Heart right ventricle (tissue), 16 donors: ENCODE measurements at regions not wholly inside any gene's neighbourhood (a gene's known extent, or its start where the extent isn't known, plus 50 kb on each side); places are given as distances from the start of the nearest gene placed in this dataset.

Experiments
- ATAC-seq, 8 donors: fragments of 200-7000 bp; cut with Tn5 transposase; one replicate each; pipeline ENCODE4 v1.9.1; 2020; ENCODE audit warnings: mild to moderate bottlenecking in 8 of 8, moderate library complexity in 8 of 8, moderate number of reproducible peaks in 1 of 8
- DNase-seq, 2 donors: peaks; one replicate each; pipeline ENCODE4 v3.0.0-alpha.2; 2020
- H3K27ac ChIP-seq, 10 donors: fragments of 200-600 bp; sonication (generic) in 2 of 10; one replicate each; pipeline versions ENCODE4 v1.5.0 to v1.8.0; 2020 to 2022; ENCODE audit warnings: mild to moderate bottlenecking in 3 of 10
- H3K27me3 ChIP-seq, 7 donors: fragments of 200-600 bp; one replicate each; pipeline ENCODE4 v1.8.0; 2021 to 2022; ENCODE audit warnings: mild to moderate bottlenecking in 2 of 7
- H3K36me3 ChIP-seq, 9 donors: fragments of 200-600 bp; sonication (generic) in 1 of 9; one replicate each; pipeline versions ENCODE4 v1.5.0 to v1.8.0; 2020 to 2022; ENCODE audit warnings: mild to moderate bottlenecking in 2 of 9
- H3K4me1 ChIP-seq, 9 donors: fragments of 200-600 bp; sonication (generic) in 1 of 9; one replicate each; pipeline versions ENCODE4 v1.5.0 to v1.8.0; 2020 to 2022; ENCODE audit warnings: mild to moderate bottlenecking in 4 of 9
- H3K4me3 ChIP-seq, 10 donors: fragments of 200-600 bp; sonication (generic) in 2 of 10; one replicate each; pipeline versions ENCODE4 v1.5.0 to v1.8.0; 2020 to 2022; ENCODE audit warnings: mild to moderate bottlenecking in 7 of 10, moderate library complexity in 2 of 10
- H3K9me3 ChIP-seq, 11 donors: fragments of 200-600 bp in 10 of 11; sonication (generic) in 2 of 11; one replicate each; pipeline versions ENCODE4 v1.5.0 to v1.8.0; 2013 to 2022; ENCODE audit warnings: mild to moderate bottlenecking in 2 of 11, control low read depth in 1 of 11, moderate library complexity in 1 of 11
- CTCF ChIP-seq, 9 donors: fragments of 200-600 bp; sonication (generic) in 2 of 9; IDR thresholded peaks; one replicate each; pipeline versions ENCODE4 v1.5.0 to v1.8.0; 2021 to 2022; ENCODE audit warnings: antibody characterized with exemption in 9 of 9, mild to moderate bottlenecking in 5 of 9, moderate library complexity in 1 of 9
- WGBS, 2 donors: extraction: QIAGEN DNeasy Blood & Tissue Kit; methylation state at CpG; one replicate each; pipeline ENCODE4 v1.1.7; 2013; ENCODE audit warnings: inconsistent platforms in 1 of 2; 5-methylcytosine and 5-hydroxymethylcytosine counted together
- intact Hi-C, 10 donors: fragments of 100-400 bp; cut with DNase I; formaldehyde crosslinking; loops; one replicate each; pipeline versions ENCODE4 v1.11.1 to v1.14.2; 2022
- donor health status: Arrhythmogenic right ventricular cardiomyopathy.
- donor health status: ischemic (EF 13 %, LVEDD 7.1; RV severe dilation, severe dysfunction).
- donor health status: healthy with polysubstance abuse.
- donor health status: DM: no; HTN: yes; CAD: no.
- donor health status: DM: no; HTN: no; CAD: no.
- donor health status: ischemic (EF 25% LVEDD 6.9; RV normal size, moderate dysfunction).
- donor health status: ischemic (EF 25% LVEDD 5.7; RV mildly dilated, moderate dysfunction).
- donor health status: healthy.
- donor health status: DM: yes; HTN: yes; CAD: no.
- donor health status: Ischemic cardiomyopathy.
- donor health status: ischemic (EF 35%, LVEDD 5.7; RV mildly dilated, moderate dysfunction).
- donor health status: nonischemic (EF 11% LVEDD 7.7; RV severe dilation, severe dysfunction).
- donor health status: DM: yes; HTN: yes; CAD: no.
- donor health status: PGD.
- donor health status: ischemic (EF 29% LVEDD 5.4; RV normal size, mild dysfunction).
- donor health status: nonischemic (EF 23%, LVEDD 6.1; RV moderate dilation, normal function).

GRCh38 chr16:79765901-79766394, 165.4 kb upstream of the MAF start:
- Histone ChIP-seq H3K36me3 (no peaks in the 10 kb centered on the region), H3K9me3 (no peaks in the 10 kb centered on the region), H3K4me1 (peaks cover 0 to 33% (median 22%) of the 10 kb centered on the region in 9 donors), H3K27ac (no peak overlapping the region), H3K4me3 (no peak overlapping the region), H3K27me3 (no peaks in the 10 kb centered on the region)
- 88 to 96% methylated on average over 2 of the region's 2 CpGs for WGBS, 2 donors
- intact Hi-C loops: loop anchor here in 1 of 10 donors (5.0 kb wide), 1 partner anchor 316 kb away; no protein-coding TSS in a partner anchor
- no peak for DNase-seq
- TF ChIP-seq CTCF (IDR thresholded peaks at IDR 0.05): no peak
- ATAC-seq: no peak

DNA sequence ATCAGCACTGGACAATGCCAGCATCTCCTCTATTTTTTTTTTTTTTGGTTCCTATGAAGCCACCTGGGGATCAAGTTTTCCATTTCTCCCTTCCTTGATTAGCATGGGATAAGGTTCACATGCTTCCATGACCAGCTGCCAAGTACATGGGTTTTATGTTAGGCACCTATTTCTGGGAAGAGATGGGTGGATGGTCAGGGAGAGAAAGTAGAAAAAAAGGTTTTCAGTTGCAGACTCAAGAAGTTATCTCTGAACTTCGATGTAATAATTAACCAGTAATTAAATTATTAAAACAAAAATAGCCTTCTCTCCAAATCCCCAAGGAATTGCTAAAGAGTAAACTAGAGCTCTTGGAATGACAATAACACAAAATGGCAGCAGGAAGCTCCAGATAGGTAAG, 164.9 kb upstream of the MAF start:
- H3K27ac ChIP-seq: no peak overlapping the region
- ATAC-seq: no peak
- intact Hi-C loops: loop anchor here in 1 of 10 donors (5.0 kb wide), 1 partner anchor 317 kb away; no protein-coding TSS in a partner anchor
- no peak overlapping the region for H3K4me3 ChIP-seq
- no peaks in the 10 kb centered on the region for H3K9me3 ChIP-seq
- peaks cover 0 to 32% (median 22%) of the 10 kb centered on the region in 9 donors for H3K4me1 ChIP-seq
- no peaks in the 10 kb centered on the region for H3K27me3 ChIP-seq
- no peak for DNase-seq
- H3K36me3 ChIP-seq: no peaks in the 10 kb centered on the region
- TF ChIP-seq CTCF (IDR thresholded peaks at IDR 0.05): no peak
- 63% methylated on average over 1 of the region's 1 CpG for whole genome bisulfite sequencing, 2 donors

DNA sequence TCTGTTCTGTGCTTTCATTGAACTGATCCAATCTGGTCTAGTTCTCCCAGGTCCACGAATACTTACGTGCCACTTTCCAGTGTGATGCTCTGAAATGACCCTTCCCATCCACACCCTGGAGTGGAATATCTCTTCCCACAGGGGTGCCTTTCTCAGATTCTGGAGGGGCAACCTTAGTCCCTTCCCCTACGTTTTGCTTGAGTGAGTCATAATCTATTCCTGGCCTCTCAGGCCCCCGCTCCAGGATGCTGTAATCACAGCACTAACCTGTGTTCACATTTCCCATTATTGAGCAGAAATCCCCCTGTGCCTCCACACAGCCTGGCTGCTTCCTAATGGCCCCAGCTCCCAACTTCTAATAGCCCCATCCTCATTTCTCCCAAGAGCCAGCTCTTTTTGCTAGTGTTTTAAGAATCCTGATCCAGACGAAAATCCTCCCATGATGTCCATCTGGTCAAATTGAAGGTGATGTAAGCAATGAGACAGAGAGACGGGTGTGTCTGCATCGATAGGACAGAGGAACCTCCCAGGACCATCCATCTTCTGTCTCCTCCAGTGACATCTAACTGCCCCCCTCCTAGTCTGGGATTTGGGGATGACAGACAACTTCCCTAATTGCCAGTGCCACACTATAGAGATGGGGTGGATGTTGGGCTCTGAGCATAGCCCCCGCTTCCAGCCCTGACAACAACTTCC, 164.0 kb upstream of the MAF start:
- WGBS, 2 donors: 78 to 83% methylated on average over 8 of the region's 8 CpGs
- no peaks in the 10 kb centered on the region for H3K27me3 ChIP-seq
- no peak overlapping the region for H3K4me3 ChIP-seq
- intact Hi-C loops: loop anchor here in 2 of 10 donors (5.0 kb wide), 1 partner anchor 318 kb away; no protein-coding TSS in a partner anchor
- DNase-seq (no peak), ATAC-seq (no peak)
- H3K27ac ChIP-seq: no peak overlapping the region
- peaks cover 0 to 26% (median 18%) of the 10 kb centered on the region in 9 donors for H3K4me1 ChIP-seq
- H3K9me3 ChIP-seq: no peaks in the 10 kb centered on the region
- TF ChIP-seq CTCF (IDR thresholded peaks at IDR 0.05): no peak
- H3K36me3 ChIP-seq: no peaks in the 10 kb centered on the region

GRCh38 chr16:79762217-79762616, 161.7 kb upstream of the MAF start:
- no peaks in the 10 kb centered on the region for H3K36me3 ChIP-seq
- ATAC-seq (no peak), DNase-seq (no peak)
- H3K27ac ChIP-seq: no peak overlapping the region
- H3K27me3 ChIP-seq: no peaks in the 10 kb centered on the region
- 94 to 99% methylated on average over 3 of the region's 3 CpGs for WGBS, 2 donors
- TF ChIP-seq CTCF (IDR thresholded peaks at IDR 0.05): no peak
- no peak overlapping the region for H3K4me3 ChIP-seq
- intact Hi-C loops: loop anchor here in 1 of 10 donors (5.0 kb wide), 1 partner anchor 320 kb away; no protein-coding TSS in a partner anchor
- no peaks in the 10 kb centered on the region for H3K9me3 ChIP-seq
- peaks cover 0 to 2% (median 0%) of the 10 kb centered on the region in 9 donors for H3K4me1 ChIP-seq
